Fibroblast of the aortic adventitia (primary cell): ENCODE measurements at regions not wholly inside any gene's neighbourhood (a gene's known extent, or its start where the extent isn't known, plus 50 kb on each side); places are given as distances from the start of the nearest gene placed in this dataset.

Source experiments
- DNase-seq: peaks from one replicate; pipeline ENCODE4 v3.0.0-alpha.2; 2010; ENCODE audit warnings: low read depth
- H3K4me3 ChIP-seq: 2 replicates; pipeline ENCODE4 v1.5.1; 2011; ENCODE audit warnings: low read depth, mild to moderate bottlenecking, control low read depth, low read length, moderate library complexity
- CTCF ChIP-seq: IDR thresholded peaks from 2 replicates; pipeline ENCODE4 v1.5.1; 2011; ENCODE audit warnings: mild to moderate bottlenecking, low read length, control low read depth, inconsistent platforms; ENCODE audit not compliant: insufficient read depth

- TF ChIP-seq CTCF = no peak
- no peak overlapping the region for H3K4me3 ChIP-seq
- DNase-seq = no peak
Measured at GRCh38 chr14:84446250-84446649, 1083.7 kb upstream of the FLRT2 start.

- DNase-seq = no peak
- no peak overlapping the region for H3K4me3 ChIP-seq
- no peak for TF ChIP-seq CTCF
Measured at GRCh38 chr14:84453307-84453950, 1076.5 kb upstream of the FLRT2 start.

- no peak for DNase-seq
- H3K4me3 ChIP-seq = no peak overlapping the region
- no peak for TF ChIP-seq CTCF
Measured at GRCh38 chr14:84454114-84454513, 1075.8 kb upstream of the FLRT2 start.

GRCh38 chr14:84456946-84457345 is 1073.0 kb upstream of the FLRT2 start:
- TF ChIP-seq CTCF = no peak
- DNase-seq = no peak
- no peak overlapping the region for H3K4me3 ChIP-seq

- DNase-seq = no peak
- H3K4me3 ChIP-seq = no peak overlapping the region
- no peak for TF ChIP-seq CTCF
Measured at GRCh38 chr14:84458881-84459280, 1071.1 kb upstream of the FLRT2 start.

- no peak for DNase-seq
- TF ChIP-seq CTCF = no peak
- H3K4me3 ChIP-seq = no peak overlapping the region
Measured at GRCh38 chr14:84465880-84466279, 1064.1 kb upstream of the FLRT2 start.

- no peak overlapping the region for H3K4me3 ChIP-seq
- DNase-seq = no peak
- no peak for TF ChIP-seq CTCF
Measured at GRCh38 chr14:84468153-84468552, 1061.8 kb upstream of the FLRT2 start.
